ENCODE measurements at regions not wholly inside any gene's neighbourhood (a gene's known extent, or its start where the extent isn't known, plus 50 kb on each side); places are given as distances from the start of the nearest gene placed in this dataset.

GRCh38 chr13:62920159-62920558, 1504.5 kb upstream of the PCDH20 start:
- no peak for DNase-seq (ENCODE audit: low read depth)
- TF ChIP-seq CTCF (IDR thresholded peaks at IDR 0.05; ENCODE audit: insufficient read depth, low read depth, low read length, missing control alignments), result no peak
- no peak overlapping the region for H3K4me3 ChIP-seq (ENCODE audit: low read length)

GRCh38 chr13:62919491-62919890, 1503.8 kb upstream of the PCDH20 start:
- no peak for TF ChIP-seq CTCF (IDR thresholded peaks at IDR 0.05; ENCODE audit: insufficient read depth, low read depth, low read length, missing control alignments)

GRCh38 chr13:62910541-62911060, 1495.0 kb upstream of the PCDH20 start:
- no peak overlapping the region for H3K4me3 ChIP-seq (ENCODE audit: low read length)
- no peak for TF ChIP-seq CTCF (IDR thresholded peaks at IDR 0.05; ENCODE audit: insufficient read depth, low read depth, low read length, missing control alignments)
- DNase-seq (ENCODE audit: low read depth), result no peak

More at GRCh38 chr13:62919491-62919890, 1503.8 kb upstream of the PCDH20 start:
- H3K4me3 ChIP-seq (ENCODE audit: low read length), result no peak overlapping the region
- no peak for DNase-seq (ENCODE audit: low read depth)

GRCh38 chr13:62908321-62908720, 1492.7 kb upstream of the PCDH20 start:
- no peak for DNase-seq (ENCODE audit: low read depth)
- no peak overlapping the region for H3K4me3 ChIP-seq (ENCODE audit: low read length)
- TF ChIP-seq CTCF (IDR thresholded peaks at IDR 0.05; ENCODE audit: insufficient read depth, low read depth, low read length, missing control alignments), result no peak

GRCh38 chr13:62906896-62907295, 1491.2 kb upstream of the PCDH20 start:
- H3K4me3 ChIP-seq (ENCODE audit: low read length), result no peak overlapping the region
- DNase-seq (ENCODE audit: low read depth), result no peak
- no peak for TF ChIP-seq CTCF (IDR thresholded peaks at IDR 0.05; ENCODE audit: insufficient read depth, low read depth, low read length, missing control alignments)

- TF ChIP-seq CTCF (IDR thresholded peaks at IDR 0.05; ENCODE audit: insufficient read depth, low read depth, low read length, missing control alignments), result no peak
- no peak overlapping the region for H3K4me3 ChIP-seq (ENCODE audit: low read length)
- DNase-seq (ENCODE audit: low read depth), result no peak
These were observed 1490.8 kb upstream of the PCDH20 start for GRCh38 chr13:62906469-62906868.

- DNase-seq (ENCODE audit: low read depth), result no peak
- H3K4me3 ChIP-seq (ENCODE audit: low read length), result no peak overlapping the region
- no peak for TF ChIP-seq CTCF (IDR thresholded peaks at IDR 0.05; ENCODE audit: insufficient read depth, low read depth, low read length, missing control alignments)
These were observed 1471.4 kb upstream of the PCDH20 start for GRCh38 chr13:62887046-62887445.

Measured in epithelial cell of esophagus (primary cell).